CD4-positive, CD25-positive, alpha-beta regulatory T cell (primary cell): ENCODE measurements at regions not wholly inside any gene's neighbourhood (a gene's known extent, or its start where the extent isn't known, plus 50 kb on each side); places are given as distances from the start of the nearest gene placed in this dataset.

Experiments used
- ATAC-seq, 2 donors: fragments of 150-1000 bp; cut with Tn5 transposase; one replicate each; pipeline ENCODE4 v1.10.0; 2021; ENCODE audit warnings: low read depth in 2 of 2, moderate number of reproducible peaks in 2 of 2, moderate library complexity in 1 of 2
- DNase-seq, 3 donors: peaks; one replicate each; pipeline versions ENCODE4 v3.0.0 to v3.0.0-alpha.2; 2012 to 2022; ENCODE audit warnings: mixed read lengths in 1 of 3
- H3K27ac ChIP-seq: one replicate; pipeline ENCODE4 v1.7.0; 2013; ENCODE audit warnings: mild to moderate bottlenecking, low read length; ENCODE audit not compliant: insufficient read depth, poor library complexity, severe bottlenecking
- H3K27me3 ChIP-seq: one replicate; pipeline ENCODE4 v1.7.0; 2013; ENCODE audit warnings: low read length; ENCODE audit not compliant: control insufficient read depth, insufficient read depth
- H3K36me3 ChIP-seq: one replicate; pipeline ENCODE4 v1.7.0; 2013; ENCODE audit warnings: mild to moderate bottlenecking, low read length, moderate library complexity; ENCODE audit not compliant: control insufficient read depth, insufficient read depth
- H3K4me1 ChIP-seq: 2 replicates; pipeline ENCODE4 v1.7.0; 2013; ENCODE audit warnings: mild to moderate bottlenecking, low read length; ENCODE audit not compliant: insufficient read depth, control insufficient read depth, poor library complexity, severe bottlenecking
- H3K4me3 ChIP-seq: one replicate; pipeline ENCODE4 v1.7.0; 2013; ENCODE audit warnings: low read depth, mild to moderate bottlenecking, low read length, moderate library complexity
- H3K9me3 ChIP-seq, 2 experiments: 1 replicate in 1 of 2; 2 replicates in 1 of 2; pipeline ENCODE4 v1.7.0; 2013; ENCODE audit warnings: low read length in 2 of 2, mild to moderate bottlenecking in 1 of 2, moderate library complexity in 1 of 2; ENCODE audit not compliant: control insufficient read depth in 2 of 2
- H3K27ac Mint-ChIP-seq, 3 donors: one replicate each; pipeline ENCODE4 v1.8.0; 2020 to 2022; ENCODE audit warnings: mild to moderate bottlenecking in 3 of 3, mixed read lengths in 3 of 3, moderate library complexity in 2 of 3
- H3K27me3 Mint-ChIP-seq: one replicate; pipeline ENCODE4 v1.8.0; 2022; ENCODE audit warnings: mild to moderate bottlenecking, mixed read lengths
- H3K36me3 Mint-ChIP-seq: one replicate; pipeline ENCODE4 v1.8.0; 2020; ENCODE audit warnings: mixed read lengths
- H3K4me1 Mint-ChIP-seq, 4 donors: one replicate each; pipeline ENCODE4 v1.8.0; 2020 to 2022; ENCODE audit warnings: mixed read lengths in 4 of 4, mild to moderate bottlenecking in 1 of 4
- H3K4me3 Mint-ChIP-seq, 4 donors: one replicate each; pipeline ENCODE4 v1.8.0; 2020 to 2022; ENCODE audit warnings: mild to moderate bottlenecking in 4 of 4, mixed read lengths in 4 of 4, moderate library complexity in 3 of 4
- H3K9me3 Mint-ChIP-seq, 7 donors: one replicate each; pipeline ENCODE4 v1.8.0; 2020 to 2022; ENCODE audit warnings: mixed read lengths in 7 of 7, mild to moderate bottlenecking in 3 of 7, moderate library complexity in 2 of 7

DNA sequence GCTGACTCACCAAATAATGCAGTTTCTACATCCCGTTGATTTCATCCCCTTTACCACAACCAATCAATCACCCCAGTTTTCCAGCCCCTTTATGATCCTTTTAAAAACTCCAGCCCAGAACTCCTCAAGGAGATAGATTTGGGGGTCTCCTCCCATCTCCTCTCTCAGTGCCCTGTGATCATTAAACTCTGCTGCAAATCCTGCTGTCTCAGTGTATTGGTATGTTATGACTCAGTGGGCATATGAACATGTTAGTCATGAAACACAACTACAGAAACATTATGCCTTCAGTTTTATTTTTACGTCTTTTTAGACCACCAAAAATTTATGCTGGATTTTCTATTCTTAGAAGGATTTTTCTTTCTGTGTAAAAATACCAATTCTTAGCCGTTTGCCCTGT, 213.7 kb downstream of the DIPK2A start:
- Mint-ChIP-seq H3K36me3 (no peaks in the 10 kb centered on the region), H3K9me3 (peaks cover 0 to 16% (median 2%) of the 10 kb centered on the region in 7 donors), H3K4me3 (no peak overlapping the region), H3K27me3 (no peaks in the 10 kb centered on the region), H3K27ac (no peak overlapping the region), H3K4me1 (no peaks in the 10 kb centered on the region)
- H3K9me3 ChIP-seq: no peaks in the 10 kb centered on the region
- H3K4me1 ChIP-seq: no peaks in the 10 kb centered on the region
- ATAC-seq: no peak
- no peak overlapping the region for H3K27ac ChIP-seq
- no peak overlapping the region for H3K4me3 ChIP-seq
- no peak for DNase-seq
- H3K36me3 ChIP-seq: no peaks in the 10 kb centered on the region
- no peaks in the 10 kb centered on the region for H3K27me3 ChIP-seq

DNA sequence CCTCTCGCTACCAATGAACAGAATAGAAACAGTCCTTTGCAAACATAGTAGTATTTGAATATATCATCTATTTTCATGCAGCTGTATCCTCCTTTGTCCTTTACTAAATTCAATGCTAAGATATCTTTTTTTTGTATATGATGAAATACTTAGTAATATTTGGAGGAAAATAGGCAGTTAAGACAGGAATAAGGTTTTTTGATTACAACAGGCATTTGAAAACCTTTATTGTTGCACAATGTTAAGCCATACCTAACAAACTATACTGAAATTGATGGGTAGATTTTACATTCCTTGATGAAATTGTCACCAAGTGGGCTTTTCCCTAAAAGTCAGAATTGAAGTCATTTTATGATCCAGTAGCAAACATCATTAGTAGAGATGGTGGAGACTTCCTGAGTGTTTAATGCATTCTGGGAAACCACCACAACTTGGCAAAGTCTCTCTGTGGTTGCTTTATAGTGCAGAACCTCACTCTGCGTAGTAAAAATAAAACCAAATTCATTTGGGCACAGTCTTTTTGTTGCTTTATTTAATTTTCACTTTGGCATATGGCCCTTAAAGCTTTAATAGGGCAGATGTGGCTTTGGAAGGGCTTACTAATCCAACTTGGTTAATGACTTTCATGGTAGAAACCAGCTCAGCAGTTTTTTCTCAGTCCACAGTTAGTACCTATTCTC, 216.0 kb downstream of the DIPK2A start:
- H3K9me3 Mint-ChIP-seq: peaks cover 0 to 22% (median 4%) of the 10 kb centered on the region in 7 donors
- H3K27me3 Mint-ChIP-seq: no peaks in the 10 kb centered on the region
- H3K36me3 Mint-ChIP-seq: no peaks in the 10 kb centered on the region
- no peaks in the 10 kb centered on the region for H3K36me3 ChIP-seq
- no peak overlapping the region for H3K27ac Mint-ChIP-seq
- H3K4me1 Mint-ChIP-seq: no peaks in the 10 kb centered on the region
- no peaks in the 10 kb centered on the region for H3K27me3 ChIP-seq
- no peak overlapping the region for H3K4me3 Mint-ChIP-seq
- H3K27ac ChIP-seq: no peak overlapping the region
- no peak overlapping the region for H3K4me3 ChIP-seq
- no peaks in the 10 kb centered on the region for H3K9me3 ChIP-seq
- no peaks in the 10 kb centered on the region for H3K4me1 ChIP-seq
- ATAC-seq (no peak), DNase-seq (no peak)

DNA sequence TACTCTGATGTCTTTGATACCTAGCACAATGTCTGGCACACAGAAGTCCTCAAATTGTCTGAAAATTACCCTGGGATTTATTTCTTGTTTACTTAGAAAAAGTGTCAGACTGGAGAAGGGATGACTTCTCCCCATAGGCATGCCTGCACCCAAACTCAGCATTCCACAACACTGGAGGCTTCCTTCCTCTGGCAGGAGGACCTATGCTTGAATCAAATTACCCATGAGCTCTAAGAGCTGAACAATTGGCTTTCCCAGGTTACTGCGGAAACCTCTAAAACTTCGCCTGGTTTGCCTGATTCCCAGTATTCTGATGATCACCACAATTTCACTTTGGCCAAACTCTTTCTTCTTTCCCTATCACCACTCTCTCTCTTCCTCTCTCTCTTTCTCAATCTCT, 217.4 kb downstream of the DIPK2A start:
- no peaks in the 10 kb centered on the region for H3K27me3 Mint-ChIP-seq

DNA sequence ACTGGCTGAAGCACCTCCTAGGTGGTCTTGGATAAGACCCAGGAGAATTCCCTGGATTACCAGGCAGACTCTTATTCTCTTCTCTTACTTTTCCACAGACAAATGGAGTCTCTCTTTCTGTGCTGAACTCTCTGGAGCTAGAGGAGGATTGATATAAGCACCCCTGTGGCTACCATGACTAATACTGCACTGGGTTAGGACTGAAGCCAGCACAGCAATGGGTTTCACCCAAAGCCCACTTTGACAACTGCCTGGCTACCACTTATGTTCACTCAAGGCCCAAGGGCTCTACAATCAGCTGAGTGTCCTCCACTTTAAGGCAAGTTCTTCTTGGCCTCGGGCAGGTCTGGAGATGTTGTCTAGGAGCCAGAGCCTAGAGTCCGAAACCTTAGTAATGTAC, 225.5 kb downstream of the DIPK2A start:
- no peaks in the 10 kb centered on the region for H3K27me3 Mint-ChIP-seq
- no peak overlapping the region for H3K27ac Mint-ChIP-seq

More for the DNA sequence above, 217.4 kb downstream of the DIPK2A start:
- Histone ChIP-seq H3K4me1 (no peaks in the 10 kb centered on the region), H3K27ac (no peak overlapping the region), H3K4me3 (no peak overlapping the region), H3K36me3 (no peaks in the 10 kb centered on the region), H3K27me3 (no peaks in the 10 kb centered on the region), H3K9me3 (no peaks in the 10 kb centered on the region)
- H3K4me3 Mint-ChIP-seq: no peak overlapping the region
- H3K36me3 Mint-ChIP-seq: no peaks in the 10 kb centered on the region
- peaks cover 1 to 30% (median 7%) of the 10 kb centered on the region in 7 donors for H3K9me3 Mint-ChIP-seq
- DNase-seq: no peak
- H3K27ac Mint-ChIP-seq: no peak overlapping the region
- ATAC-seq: no peak
- no peaks in the 10 kb centered on the region for H3K4me1 Mint-ChIP-seq

DNA sequence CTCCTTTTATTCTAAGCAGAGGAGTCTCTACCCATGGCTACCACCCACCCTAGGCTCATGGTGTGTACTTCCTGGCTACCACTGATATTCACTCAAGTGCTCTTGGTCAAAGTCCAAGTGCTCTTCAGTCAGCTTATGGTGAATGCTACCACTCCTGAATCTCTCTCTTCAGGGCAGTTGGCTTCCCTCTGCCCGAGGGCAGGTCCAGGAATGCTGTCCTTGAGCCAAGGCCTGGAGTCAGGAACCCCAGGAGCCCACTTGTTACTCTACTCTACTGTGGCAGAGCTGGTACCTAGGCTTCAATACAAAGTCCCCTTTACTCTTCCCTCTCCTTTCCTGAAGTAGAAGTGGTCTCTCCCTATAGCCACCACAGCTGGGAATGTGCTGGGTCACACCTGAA, 226.0 kb downstream of the DIPK2A start:
- Mint-ChIP-seq H3K4me1 (no peaks in the 10 kb centered on the region), H3K9me3 (peaks cover 0 to 30% (median 6%) of the 10 kb centered on the region in 7 donors), H3K36me3 (no peaks in the 10 kb centered on the region), H3K27ac (no peak overlapping the region), H3K4me3 (no peak overlapping the region), H3K27me3 (no peaks in the 10 kb centered on the region)
- Histone ChIP-seq H3K9me3 (peaks cover 0 to 3% of the 10 kb centered on the region in 2 experiments), H3K4me1 (no peaks in the 10 kb centered on the region), H3K27ac (no peak overlapping the region), H3K27me3 (no peaks in the 10 kb centered on the region), H3K4me3 (no peak overlapping the region), H3K36me3 (no peaks in the 10 kb centered on the region)
- DNase-seq (no peak), ATAC-seq (no peak)

More for the DNA sequence above, 225.5 kb downstream of the DIPK2A start:
- H3K4me1 ChIP-seq: no peaks in the 10 kb centered on the region
- peaks cover 0 to 30% (median 6%) of the 10 kb centered on the region in 7 donors for H3K9me3 Mint-ChIP-seq
- DNase-seq (no peak), ATAC-seq (no peak)
- no peak overlapping the region for H3K27ac ChIP-seq
- H3K36me3 ChIP-seq: no peaks in the 10 kb centered on the region
- no peaks in the 10 kb centered on the region for H3K4me1 Mint-ChIP-seq
- no peaks in the 10 kb centered on the region for H3K27me3 ChIP-seq
- no peaks in the 10 kb centered on the region for H3K36me3 Mint-ChIP-seq
- no peak overlapping the region for H3K4me3 Mint-ChIP-seq
- H3K4me3 ChIP-seq: no peak overlapping the region
- H3K9me3 ChIP-seq: peaks cover 0 to 3% of the 10 kb centered on the region in 2 experiments

DNA sequence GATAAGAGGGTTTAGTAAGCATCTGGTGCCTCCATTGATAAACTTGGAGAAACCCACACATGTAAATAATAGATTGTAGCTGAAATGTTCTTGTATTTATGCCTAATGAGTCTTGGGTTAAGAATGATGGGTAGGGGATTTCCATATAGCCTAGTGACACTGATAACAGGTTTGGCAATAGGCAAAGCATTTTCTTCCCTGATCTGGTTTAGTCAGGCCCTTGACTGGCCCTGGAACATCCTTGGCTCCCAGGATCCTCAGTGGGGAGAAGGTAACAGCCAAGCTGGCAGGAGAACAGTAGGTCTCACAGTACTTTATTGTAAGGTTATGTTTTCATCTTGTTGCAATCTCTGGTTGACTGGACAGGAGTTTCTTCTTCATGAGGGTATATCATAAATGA, 228.4 kb downstream of the DIPK2A start:
- Mint-ChIP-seq H3K4me1 (no peaks in the 10 kb centered on the region), H3K27me3 (no peaks in the 10 kb centered on the region), H3K4me3 (no peak overlapping the region), H3K27ac (no peak overlapping the region), H3K9me3 (peaks cover 0 to 16% (median 4%) of the 10 kb centered on the region in 7 donors), H3K36me3 (no peaks in the 10 kb centered on the region)
- DNase-seq: no peak
- no peak for ATAC-seq
- H3K9me3 ChIP-seq: peaks cover 0 to 3% of the 10 kb centered on the region in 2 experiments
- no peak overlapping the region for H3K27ac ChIP-seq
- H3K4me1 ChIP-seq: no peaks in the 10 kb centered on the region
- H3K4me3 ChIP-seq: no peak overlapping the region
- H3K36me3 ChIP-seq: no peaks in the 10 kb centered on the region
- no peaks in the 10 kb centered on the region for H3K27me3 ChIP-seq

DNA sequence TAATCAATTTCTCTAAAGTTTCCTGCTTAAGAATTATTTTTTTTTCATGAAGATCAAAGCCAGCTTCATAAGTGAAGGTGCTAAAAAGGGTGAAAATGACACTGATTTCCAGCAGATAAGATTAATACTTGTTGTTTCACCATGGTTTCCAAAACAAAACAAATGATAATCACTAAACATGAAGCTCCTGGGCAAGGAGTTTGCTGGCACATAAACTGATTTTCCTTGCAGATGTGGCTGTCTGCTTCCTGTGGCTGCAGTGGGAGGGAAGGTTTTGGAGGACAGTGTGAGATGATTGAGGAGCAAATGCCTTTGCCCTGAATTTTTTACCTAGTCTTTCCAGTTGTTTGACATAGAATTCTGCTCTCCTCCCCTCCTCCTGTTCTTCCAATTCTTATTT, 228.8 kb downstream of the DIPK2A start:
- Histone ChIP-seq H3K36me3 (no peaks in the 10 kb centered on the region), H3K4me3 (no peak overlapping the region), H3K4me1 (no peaks in the 10 kb centered on the region), H3K27me3 (no peaks in the 10 kb centered on the region), H3K9me3 (peaks cover 0 to 3% of the 10 kb centered on the region in 2 experiments), H3K27ac (no peak overlapping the region)
- DNase-seq (no peak), ATAC-seq (no peak)
- Mint-ChIP-seq H3K27me3 (no peaks in the 10 kb centered on the region), H3K9me3 (peaks cover 0 to 14% (median 4%) of the 10 kb centered on the region in 7 donors), H3K36me3 (no peaks in the 10 kb centered on the region), H3K4me1 (no peaks in the 10 kb centered on the region), H3K27ac (no peak overlapping the region), H3K4me3 (no peak overlapping the region)

DNA sequence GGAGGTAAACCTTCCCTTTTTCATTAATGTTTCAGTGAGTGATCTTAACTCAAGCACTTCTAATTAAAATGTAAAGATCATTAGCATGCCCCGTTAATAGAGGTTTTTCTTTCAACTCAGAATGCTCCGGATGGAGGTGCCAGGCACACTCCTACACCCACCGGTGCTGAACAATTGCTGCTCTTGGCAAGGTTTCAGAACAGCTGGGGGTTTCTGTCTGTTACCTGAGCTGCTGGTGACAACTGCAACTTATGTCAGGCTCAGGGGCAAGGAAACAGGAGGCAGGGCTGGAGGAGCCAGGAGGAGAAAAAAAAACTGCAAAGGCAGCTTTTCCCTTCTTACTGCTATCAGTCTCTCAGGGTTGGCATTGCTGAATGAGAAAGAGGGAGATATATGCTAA, 250.1 kb downstream of the DIPK2A start:
- H3K4me3 ChIP-seq: no peak overlapping the region
- no peaks in the 10 kb centered on the region for H3K9me3 ChIP-seq
- Mint-ChIP-seq H3K9me3 (peaks cover 0 to 13% (median 0%) of the 10 kb centered on the region in 7 donors), H3K4me3 (no peak overlapping the region), H3K36me3 (no peaks in the 10 kb centered on the region), H3K27ac (no peak overlapping the region), H3K4me1 (no peaks in the 10 kb centered on the region), H3K27me3 (no peaks in the 10 kb centered on the region)
- ATAC-seq (no peak), DNase-seq (no peak)
- H3K27me3 ChIP-seq: no peaks in the 10 kb centered on the region
- H3K36me3 ChIP-seq: no peaks in the 10 kb centered on the region
- H3K4me1 ChIP-seq: no peaks in the 10 kb centered on the region
- H3K27ac ChIP-seq: no peak overlapping the region
